ENCODE measurements at regions not wholly inside any gene's neighbourhood (a gene's known extent, or its start where the extent isn't known, plus 50 kb on each side); places are given as distances from the start of the nearest gene placed in this dataset.
"Not testable (repeated sequence)": the region's sequence is repeated elsewhere in the genome, so short reads cannot be mapped to it uniquely, and the experiment has no call there.

GRCh38 chr13:31385540-31385939, 185.8 kb downstream of the B3GLCT start:
- no peak for FAIRE-seq
- DNase-seq (ENCODE audit: low spot score): no peak

GRCh38 chr13:31394506-31394905, 194.7 kb downstream of the B3GLCT start:
- FAIRE-seq (no peak), DNase-seq (ENCODE audit: low spot score) (peak; percentile 7)

- no peak for FAIRE-seq
Observed at GRCh38 chr13:31395090-31395489, 195.3 kb downstream of the B3GLCT start.

GRCh38 chr13:31399690-31400089, 199.9 kb downstream of the B3GLCT start:
- no peak for FAIRE-seq
- no peak for DNase-seq (ENCODE audit: low spot score)

More at GRCh38 chr13:31395090-31395489, 195.3 kb downstream of the B3GLCT start:
- no peak for DNase-seq (ENCODE audit: low spot score)

- FAIRE-seq: not testable (repeated sequence)
Observed at GRCh38 chr13:31403711-31404110, 203.9 kb downstream of the B3GLCT start.

GRCh38 chr13:31408927-31409326, 209.2 kb downstream of the B3GLCT start:
- DNase-seq (ENCODE audit: low spot score) (no peak), FAIRE-seq (no peak)

More at GRCh38 chr13:31403711-31404110, 203.9 kb downstream of the B3GLCT start:
- DNase-seq (ENCODE audit: low spot score): not testable (repeated sequence)

GRCh38 chr13:31409678-31410356, 210.0 kb downstream of the B3GLCT start:
- DNase-seq (ENCODE audit: low spot score) (no peak), FAIRE-seq (no peak)

GRCh38 chr13:31413516-31413915, 213.7 kb downstream of the B3GLCT start:
- FAIRE-seq: no peak
- DNase-seq (ENCODE audit: low spot score): no peak

- FAIRE-seq: no peak
- DNase-seq (ENCODE audit: low spot score): no peak
Observed at GRCh38 chr13:31416066-31416465, 216.3 kb downstream of the B3GLCT start.

- no peak for FAIRE-seq
Observed at GRCh38 chr13:31418186-31418585, 218.4 kb downstream of the B3GLCT start.

GRCh38 chr13:31421756-31422155, 222.0 kb downstream of the B3GLCT start:
- DNase-seq (ENCODE audit: low spot score) (no peak), FAIRE-seq (no peak)

More at GRCh38 chr13:31418186-31418585, 218.4 kb downstream of the B3GLCT start:
- no peak for DNase-seq (ENCODE audit: low spot score)

- FAIRE-seq: no peak
Observed at GRCh38 chr13:31424130-31424729, 224.5 kb downstream of the B3GLCT start.

GRCh38 chr13:31426395-31426794, 226.6 kb downstream of the B3GLCT start:
- FAIRE-seq (no peak), DNase-seq (ENCODE audit: low spot score) (no peak)

More at GRCh38 chr13:31424130-31424729, 224.5 kb downstream of the B3GLCT start:
- peak; percentile 75 for DNase-seq (ENCODE audit: low spot score)

GRCh38 chr13:31427151-31428100, 227.7 kb downstream of the B3GLCT start:
- no peak for FAIRE-seq
- no peak for DNase-seq (ENCODE audit: low spot score)

- DNase-seq (ENCODE audit: low spot score) (peak; percentile 40), FAIRE-seq (no peak)
Observed at GRCh38 chr13:31431722-31432137, 232.0 kb downstream of the B3GLCT start.

GRCh38 chr13:31433207-31433606, 233.4 kb downstream of the B3GLCT start:
- FAIRE-seq (no peak), DNase-seq (ENCODE audit: low spot score) (no peak)

GRCh38 chr13:31433746-31434145, 234.0 kb downstream of the B3GLCT start:
- FAIRE-seq (no peak), DNase-seq (ENCODE audit: low spot score) (no peak)

- DNase-seq (ENCODE audit: low spot score) (no peak), FAIRE-seq (no peak)
Observed at GRCh38 chr13:31434613-31435012, 234.8 kb downstream of the B3GLCT start.

GRCh38 chr13:31435536-31435935, 235.8 kb downstream of the B3GLCT start:
- FAIRE-seq (no peak), DNase-seq (ENCODE audit: low spot score) (no peak)

- FAIRE-seq: no peak
Observed at GRCh38 chr13:31436478-31436877, 236.7 kb downstream of the B3GLCT start.

GRCh38 chr13:31437975-31438374, 238.2 kb downstream of the B3GLCT start:
- DNase-seq (ENCODE audit: low spot score) (no peak), FAIRE-seq (no peak)

More at GRCh38 chr13:31436478-31436877, 236.7 kb downstream of the B3GLCT start:
- no peak for DNase-seq (ENCODE audit: low spot score)

GRCh38 chr13:31440132-31440531, 240.4 kb downstream of the B3GLCT start:
- FAIRE-seq (no peak), DNase-seq (ENCODE audit: low spot score) (no peak)
